SK-N-SH treated with all-trans-retinoic acid at 6 μM for 48 hours (cell line): ENCODE measurements at regions not wholly inside any gene's neighbourhood (a gene's known extent, or its start where the extent isn't known, plus 50 kb on each side); places are given as distances from the start of the nearest gene placed in this dataset.
"Not testable (repeated sequence)": the region's sequence is repeated elsewhere in the genome, so short reads cannot be mapped to it uniquely, and the experiment has no call there.

Experiments used
- ATAC-seq: fragments of 200-7000 bp; cut with Tn5 transposase; 3 replicates; pipeline ENCODE4 v1.9.1; 2020; ENCODE audit warnings: mild to moderate bottlenecking, moderate library complexity
- ARNTL ChIP-seq: fragments of 450-650 bp; formaldehyde crosslinking; IDR thresholded peaks from 2 replicates; pipeline ENCODE4 v1.5.0; 2020; ENCODE audit warnings: low read depth, mild to moderate bottlenecking, moderate library complexity, borderline replicate concordance
- CREB5 ChIP-seq: fragments of 250-450 bp; sonication (Bioruptor Pico); IDR thresholded peaks from 2 replicates; pipeline ENCODE4 v1.5.1; 2020; ENCODE audit warnings: low read depth, mild to moderate bottlenecking, moderate library complexity
- CSDC2 ChIP-seq: fragments of 250-450 bp; sonication (Bioruptor Pico); IDR thresholded peaks from 2 replicates; pipeline ENCODE4 v1.5.0; 2020; ENCODE audit warnings: mild to moderate bottlenecking, moderate library complexity
- PATZ1 ChIP-seq: fragments of 250-450 bp; sonication (Bioruptor Pico); IDR thresholded peaks from 2 replicates; pipeline ENCODE4 v1.8.0; 2020; ENCODE audit warnings: mild to moderate bottlenecking, moderate library complexity, borderline replicate concordance
- RARB ChIP-seq: fragments of 250-450 bp; sonication (Bioruptor Pico); IDR thresholded peaks from 2 replicates; pipeline ENCODE4 v1.8.0; 2021; ENCODE audit warnings: mild to moderate bottlenecking, moderate library complexity
- TOX ChIP-seq: fragments of 250-450 bp; sonication (Bioruptor Pico); IDR thresholded peaks from 2 replicates; pipeline ENCODE4 v1.8.0; 2021; ENCODE audit warnings: mild to moderate bottlenecking, moderate library complexity, borderline replicate concordance
- ZFP30 ChIP-seq: fragments of 450-650 bp; formaldehyde crosslinking; IDR thresholded peaks from 2 replicates; pipeline ENCODE4 v1.5.0; 2022; ENCODE audit warnings: mild to moderate bottlenecking, moderate library complexity
- ZNF565 ChIP-seq: fragments of 450-650 bp; formaldehyde crosslinking; conservative IDR thresholded peaks from 2 replicates; pipeline ENCODE4 v1.5.0; 2020; ENCODE audit warnings: low read depth, mild to moderate bottlenecking, moderate library complexity
- ZNF70 ChIP-seq: fragments of 450-650 bp; formaldehyde crosslinking; IDR thresholded peaks from 2 replicates; pipeline ENCODE4 v1.5.0; 2020; ENCODE audit warnings: mild to moderate bottlenecking, moderate library complexity
- ZNF8 ChIP-seq: fragments of 450-650 bp; formaldehyde crosslinking; IDR thresholded peaks from 2 replicates; pipeline ENCODE4 v1.5.0; 2020; ENCODE audit warnings: mild to moderate bottlenecking, moderate library complexity
- TF ChIP-seq, protein P1 (sequence below): fragments of 250-450 bp; sonication (Bioruptor Pico); IDR thresholded peaks from 2 replicates; pipeline ENCODE4 v1.8.0; 2021; ENCODE audit warnings: low read depth, mild to moderate bottlenecking, moderate library complexity, borderline replicate concordance
- TF ChIP-seq, protein P2 (sequence below): fragments of 250-450 bp; sonication (Bioruptor Pico); IDR thresholded peaks from 2 replicates; pipeline ENCODE4 v1.5.0; 2020; ENCODE audit warnings: mild to moderate bottlenecking, moderate library complexity

GRCh38 chr16:22989598-22989997 lies 159.7 kb downstream of the USP31 start:
- no peak for ATAC-seq
- no peak for TF ChIP-seq ZFP30 (CRISPR knock-in tag)
- TF ChIP-seq ZNF565: no peak
- no peak for TF ChIP-seq ZNF70 (CRISPR knock-in tag)
- no peak for TF ChIP-seq PATZ1 (CRISPR knock-in tag)
- TF ChIP-seq, protein P1, sequence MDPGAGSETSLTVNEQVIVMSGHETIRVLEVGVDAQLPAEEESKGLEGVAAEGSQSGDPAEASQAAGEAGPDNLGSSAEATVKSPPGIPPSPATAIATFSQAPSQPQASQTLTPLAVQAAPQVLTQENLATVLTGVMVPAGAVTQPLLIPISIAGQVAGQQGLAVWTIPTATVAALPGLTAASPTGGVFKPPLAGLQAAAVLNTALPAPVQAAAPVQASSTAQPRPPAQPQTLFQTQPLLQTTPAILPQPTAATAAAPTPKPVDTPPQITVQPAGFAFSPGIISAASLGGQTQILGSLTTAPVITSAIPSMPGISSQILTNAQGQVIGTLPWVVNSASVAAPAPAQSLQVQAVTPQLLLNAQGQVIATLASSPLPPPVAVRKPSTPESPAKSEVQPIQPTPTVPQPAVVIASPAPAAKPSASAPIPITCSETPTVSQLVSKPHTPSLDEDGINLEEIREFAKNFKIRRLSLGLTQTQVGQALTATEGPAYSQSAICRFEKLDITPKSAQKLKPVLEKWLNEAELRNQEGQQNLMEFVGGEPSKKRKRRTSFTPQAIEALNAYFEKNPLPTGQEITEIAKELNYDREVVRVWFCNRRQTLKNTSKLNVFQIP (CRISPR knock-in tag): no peak

GRCh38 chr16:22983614-22984013 lies 165.6 kb downstream of the USP31 start:
- TF ChIP-seq PATZ1 (CRISPR knock-in tag) (no peak), TOX (CRISPR knock-in tag) (no peak), CREB5 (no peak)
- ATAC-seq: no peak

- not testable (repeated sequence) for ATAC-seq
These were observed 166.6 kb downstream of the HS3ST2 start for GRCh38 chr16:22980514-22980913.

GRCh38 chr16:22979038-22979437 lies 165.1 kb downstream of the HS3ST2 start:
- no peak for TF ChIP-seq CREB5
- TF ChIP-seq TOX (CRISPR knock-in tag): no peak
- no peak for TF ChIP-seq ARNTL (CRISPR knock-in tag)
- no peak for TF ChIP-seq ZNF565
- TF ChIP-seq, protein P2, sequence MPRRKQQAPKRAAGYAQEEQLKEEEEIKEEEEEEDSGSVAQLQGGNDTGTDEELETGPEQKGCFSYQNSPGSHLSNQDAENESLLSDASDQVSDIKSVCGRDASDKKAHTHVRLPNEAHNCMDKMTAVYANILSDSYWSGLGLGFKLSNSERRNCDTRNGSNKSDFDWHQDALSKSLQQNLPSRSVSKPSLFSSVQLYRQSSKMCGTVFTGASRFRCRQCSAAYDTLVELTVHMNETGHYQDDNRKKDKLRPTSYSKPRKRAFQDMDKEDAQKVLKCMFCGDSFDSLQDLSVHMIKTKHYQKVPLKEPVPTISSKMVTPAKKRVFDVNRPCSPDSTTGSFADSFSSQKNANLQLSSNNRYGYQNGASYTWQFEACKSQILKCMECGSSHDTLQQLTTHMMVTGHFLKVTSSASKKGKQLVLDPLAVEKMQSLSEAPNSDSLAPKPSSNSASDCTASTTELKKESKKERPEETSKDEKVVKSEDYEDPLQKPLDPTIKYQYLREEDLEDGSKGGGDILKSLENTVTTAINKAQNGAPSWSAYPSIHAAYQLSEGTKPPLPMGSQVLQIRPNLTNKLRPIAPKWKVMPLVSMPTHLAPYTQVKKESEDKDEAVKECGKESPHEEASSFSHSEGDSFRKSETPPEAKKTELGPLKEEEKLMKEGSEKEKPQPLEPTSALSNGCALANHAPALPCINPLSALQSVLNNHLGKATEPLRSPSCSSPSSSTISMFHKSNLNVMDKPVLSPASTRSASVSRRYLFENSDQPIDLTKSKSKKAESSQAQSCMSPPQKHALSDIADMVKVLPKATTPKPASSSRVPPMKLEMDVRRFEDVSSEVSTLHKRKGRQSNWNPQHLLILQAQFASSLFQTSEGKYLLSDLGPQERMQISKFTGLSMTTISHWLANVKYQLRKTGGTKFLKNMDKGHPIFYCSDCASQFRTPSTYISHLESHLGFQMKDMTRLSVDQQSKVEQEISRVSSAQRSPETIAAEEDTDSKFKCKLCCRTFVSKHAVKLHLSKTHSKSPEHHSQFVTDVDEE (CRISPR knock-in tag): no peak
- TF ChIP-seq ZNF8 (CRISPR knock-in tag): no peak
- TF ChIP-seq RARB (CRISPR knock-in tag): no peak
- TF ChIP-seq ZNF70 (CRISPR knock-in tag): no peak
- no peak for TF ChIP-seq ZFP30 (CRISPR knock-in tag)
- no peak for TF ChIP-seq CSDC2
- TF ChIP-seq, protein P1 (CRISPR knock-in tag): no peak
- ATAC-seq: no peak
